ENCODE measurements at regions not wholly inside any gene's neighbourhood (a gene's known extent, or its start where the extent isn't known, plus 50 kb on each side); places are given as distances from the start of the nearest gene placed in this dataset.
"Not testable (repeated sequence)": the region's sequence is repeated elsewhere in the genome, so short reads cannot be mapped to it uniquely, and the experiment has no call there.

- FAIRE-seq, result no peak
Observed at GRCh38 chr13:44129418-44129817, 244.2 kb upstream of the SERP2 start.

DNA sequence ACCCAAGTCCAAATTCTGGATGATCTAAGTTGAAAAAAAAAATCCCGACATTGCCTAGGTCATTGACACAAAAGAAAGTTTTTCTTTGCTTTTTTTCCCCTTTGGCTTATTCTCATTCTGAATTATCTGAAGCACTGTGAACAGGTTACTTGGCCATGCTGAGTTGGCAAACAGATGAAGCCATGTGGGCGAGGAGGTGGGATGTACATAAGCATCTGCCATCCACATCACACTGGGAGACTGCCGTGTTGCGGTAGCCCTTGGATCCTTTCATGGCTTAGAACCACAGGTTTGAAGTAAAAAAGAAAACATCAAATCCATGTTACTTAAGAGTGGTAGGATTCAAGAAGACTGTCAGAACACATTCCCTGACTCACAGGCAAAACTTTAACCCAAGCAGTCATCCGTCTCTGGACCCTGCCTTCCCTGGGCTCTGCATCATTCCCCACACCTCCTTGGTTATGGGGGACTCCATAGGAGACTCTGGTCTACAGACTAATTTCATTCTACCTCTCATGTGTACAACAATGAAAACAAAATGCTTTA lies 242.5 kb upstream of the SERP2 start:
- no peak for FAIRE-seq

- no peak for FAIRE-seq
Observed at GRCh38 chr13:44132710-44133109, 240.9 kb upstream of the SERP2 start.

DNA sequence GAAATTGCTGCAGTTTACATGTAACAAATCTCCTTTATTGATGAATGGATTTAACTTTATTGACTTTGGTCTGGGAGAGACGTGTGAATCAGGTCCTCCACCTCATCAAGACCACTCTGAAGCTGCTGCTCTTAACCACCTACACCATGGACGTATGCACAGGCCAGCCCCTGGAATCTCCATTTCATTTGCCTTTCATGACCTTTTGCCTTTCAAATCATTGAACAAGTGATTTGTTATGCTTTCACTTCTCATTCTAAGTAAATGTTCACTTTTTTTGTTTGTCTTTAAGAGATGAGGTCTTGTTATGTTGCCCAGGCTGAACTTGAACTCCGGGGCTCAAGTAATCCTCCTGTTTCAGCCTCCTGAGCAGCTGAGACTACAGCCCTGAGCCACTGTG lies 240.0 kb upstream of the SERP2 start:
- no peak for FAIRE-seq

DNA sequence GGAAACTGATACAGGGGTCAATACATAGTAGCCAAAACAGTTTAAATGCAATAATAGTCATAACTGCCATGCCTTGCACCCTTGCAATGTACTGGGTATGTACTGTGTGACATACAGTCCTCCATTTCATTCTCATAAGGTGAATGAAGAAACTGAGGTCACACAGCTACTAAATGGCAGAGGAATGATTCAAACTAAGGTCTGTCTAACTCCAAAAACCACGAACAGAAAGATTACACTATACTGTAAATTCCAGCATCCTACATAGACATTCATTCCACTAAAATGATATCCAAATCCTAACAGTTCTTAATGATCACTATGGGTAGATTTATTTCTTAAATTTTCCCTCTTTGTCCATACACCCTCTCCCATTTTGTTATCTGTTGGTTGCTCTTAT lies 238.1 kb upstream of the SERP2 start:
- FAIRE-seq, result no peak

DNA sequence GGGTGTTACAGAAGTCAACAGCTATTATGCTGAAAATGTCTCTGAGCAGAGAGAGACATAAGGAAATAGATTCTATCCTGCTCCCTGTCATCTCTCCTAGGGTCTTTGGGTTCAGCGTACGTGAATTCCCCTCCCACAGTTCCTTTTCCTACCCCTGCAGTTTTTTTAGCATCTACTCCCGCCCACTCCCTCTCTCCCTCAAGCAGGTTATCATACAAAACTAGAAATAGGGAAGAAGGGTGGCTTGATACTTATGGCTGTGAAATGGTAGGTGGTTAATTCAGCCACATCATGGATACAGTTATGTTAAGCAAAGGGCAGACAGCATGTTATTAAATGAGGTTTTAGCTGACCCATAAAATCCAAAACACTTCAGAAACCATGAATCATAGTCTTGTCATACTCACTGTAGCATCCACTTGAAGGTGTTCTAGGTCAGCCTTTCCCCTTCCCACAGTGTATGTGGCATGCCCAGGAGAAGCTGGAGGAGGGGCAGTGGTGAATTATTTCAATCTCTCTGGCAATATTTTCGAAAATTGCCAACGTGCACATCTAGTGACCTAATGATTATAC lies 236.8 kb upstream of the SERP2 start:
- FAIRE-seq, result no peak

DNA sequence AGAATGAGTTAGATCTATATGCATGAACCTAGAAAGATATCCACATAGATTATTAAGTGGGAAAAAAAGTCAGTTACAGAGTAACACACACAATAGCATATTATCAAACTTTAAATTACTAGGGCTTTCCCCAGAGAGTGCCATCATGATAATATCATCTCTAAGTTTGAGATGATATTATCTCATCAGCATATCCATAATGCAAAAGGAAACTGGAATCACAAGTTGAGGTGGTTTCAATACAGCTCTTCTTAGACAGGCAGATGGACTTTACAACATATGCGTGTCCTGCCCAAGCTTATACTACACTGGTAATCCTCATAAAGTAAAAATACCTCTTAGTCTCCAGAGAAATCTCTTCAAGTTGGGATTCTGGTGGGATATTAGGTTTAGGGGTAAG lies 236.2 kb upstream of the SERP2 start:
- no peak for FAIRE-seq

GRCh38 chr13:44140146-44140545 lies 233.5 kb upstream of the SERP2 start:
- no peak for FAIRE-seq

DNA sequence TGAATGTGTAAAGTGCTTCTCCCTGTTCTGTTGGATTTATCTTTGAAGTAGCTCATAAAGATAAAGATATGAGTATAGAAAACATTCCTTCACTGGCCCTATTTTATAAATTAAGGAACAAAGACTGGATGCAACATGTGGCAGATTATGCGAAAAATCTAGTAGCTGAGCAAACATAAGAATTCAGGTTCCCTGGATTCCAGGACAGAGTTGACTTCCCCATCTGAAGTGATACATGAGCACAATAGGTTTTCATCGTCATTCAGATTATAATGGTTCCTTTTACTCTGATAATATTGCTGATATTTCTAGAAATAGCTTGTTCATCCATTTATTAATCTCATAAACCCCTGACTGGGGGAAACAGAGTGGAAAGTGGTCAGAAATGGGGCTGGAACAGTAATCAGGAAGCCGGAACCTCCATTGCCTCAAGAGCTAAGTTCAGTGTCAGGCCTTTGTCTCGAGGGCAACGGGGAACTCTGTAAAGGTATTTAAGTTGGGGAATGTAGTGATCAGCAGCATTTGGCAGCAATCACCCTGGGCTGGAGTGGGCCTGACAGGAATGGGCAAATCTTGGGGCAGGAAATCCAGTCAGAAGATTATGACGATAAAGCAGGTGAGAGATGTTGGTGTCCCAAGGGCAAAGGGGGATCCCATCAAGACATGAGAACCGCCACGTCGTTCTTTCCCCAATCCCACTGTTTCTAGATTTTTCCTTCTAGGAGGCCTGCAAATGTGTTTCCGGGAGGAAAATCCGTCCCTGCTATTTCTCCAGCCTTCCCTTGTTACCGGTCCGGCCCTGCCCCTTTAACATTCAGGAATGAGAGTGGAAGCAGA lies 232.5 kb upstream of the SERP2 start:
- FAIRE-seq, result no peak

GRCh38 chr13:44141725-44142539 lies 231.7 kb upstream of the SERP2 start:
- no peak for FAIRE-seq

DNA sequence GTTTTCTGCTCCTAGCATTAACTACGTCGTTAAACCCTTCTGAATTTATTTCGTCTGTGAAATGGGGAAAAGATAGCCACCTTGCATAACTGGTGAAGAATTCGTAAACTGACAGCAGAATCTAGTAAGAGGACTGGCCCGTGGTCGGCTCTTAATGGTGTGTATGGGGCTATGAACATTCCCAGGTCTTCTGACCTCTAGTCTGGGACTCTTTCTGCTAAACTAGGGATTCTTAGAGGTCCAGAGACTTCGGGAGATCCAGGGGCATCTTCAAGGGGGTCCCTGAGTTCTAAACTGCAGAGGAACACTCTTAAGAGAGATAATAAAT lies 231.1 kb upstream of the SERP2 start:
- no peak for FAIRE-seq

GRCh38 chr13:44142941-44143665 lies 230.5 kb upstream of the SERP2 start:
- no peak for FAIRE-seq

GRCh38 chr13:44146138-44146537 lies 227.5 kb upstream of the SERP2 start:
- no peak for FAIRE-seq

DNA sequence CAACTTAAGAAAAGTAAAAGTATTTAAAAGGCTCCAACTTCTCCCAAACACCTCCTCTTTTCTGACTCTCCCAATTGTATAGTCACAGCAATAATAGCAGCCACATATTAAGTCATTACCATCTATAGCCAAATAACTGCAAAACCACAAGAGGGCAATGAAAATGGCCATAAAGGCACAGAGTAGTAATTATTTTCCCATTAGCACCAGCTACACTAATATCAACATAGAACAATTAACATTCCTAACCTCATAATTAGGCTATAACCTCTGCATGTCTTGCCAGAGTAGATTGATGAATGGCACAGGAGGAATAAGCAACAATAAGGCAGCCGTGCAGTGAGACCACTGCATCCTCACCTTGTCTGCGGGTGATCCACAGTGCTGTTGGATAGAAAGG lies 226.4 kb upstream of the SERP2 start:
- no peak for FAIRE-seq

GRCh38 chr13:44147648-44148047 lies 226.0 kb upstream of the SERP2 start:
- no peak for FAIRE-seq

DNA sequence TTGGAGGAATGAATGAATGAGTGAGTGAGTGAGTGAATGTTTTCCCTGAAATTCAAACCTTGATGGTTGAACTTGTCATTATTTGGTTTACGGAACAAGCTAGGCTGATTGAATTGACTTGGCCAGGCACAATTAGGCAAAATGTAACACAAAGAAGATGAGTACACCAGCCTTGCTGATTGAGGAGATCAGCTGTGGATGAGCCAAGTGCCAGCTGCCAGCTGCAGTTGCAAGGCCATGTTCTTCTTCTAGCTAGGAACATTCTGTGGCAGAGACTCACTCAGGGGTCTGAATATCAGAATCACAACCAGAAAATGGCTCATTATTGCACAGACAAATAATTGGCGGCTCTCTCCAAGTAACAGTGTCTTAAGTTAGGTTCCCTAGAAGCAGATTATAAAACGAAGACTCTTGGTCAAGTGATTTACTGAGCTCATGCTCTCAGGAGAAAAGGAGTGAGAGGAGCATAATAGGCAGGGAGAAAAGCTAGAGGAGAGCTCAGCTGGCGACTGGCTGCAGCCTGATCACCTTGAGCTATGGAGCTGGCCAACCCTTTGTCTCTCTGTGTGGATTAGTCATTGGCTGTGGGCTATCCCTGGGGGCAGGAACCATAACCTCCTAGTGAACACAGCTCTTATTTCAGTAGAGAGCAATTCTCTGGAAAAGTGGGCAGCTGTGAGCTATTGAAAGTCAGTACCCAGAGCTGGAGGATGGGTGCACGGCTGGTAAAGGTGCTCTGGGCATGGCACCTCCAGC lies 225.3 kb upstream of the SERP2 start:
- no peak for FAIRE-seq

- FAIRE-seq, result not testable (repeated sequence)
Observed at GRCh38 chr13:44149231-44149630, 224.4 kb upstream of the SERP2 start.

DNA sequence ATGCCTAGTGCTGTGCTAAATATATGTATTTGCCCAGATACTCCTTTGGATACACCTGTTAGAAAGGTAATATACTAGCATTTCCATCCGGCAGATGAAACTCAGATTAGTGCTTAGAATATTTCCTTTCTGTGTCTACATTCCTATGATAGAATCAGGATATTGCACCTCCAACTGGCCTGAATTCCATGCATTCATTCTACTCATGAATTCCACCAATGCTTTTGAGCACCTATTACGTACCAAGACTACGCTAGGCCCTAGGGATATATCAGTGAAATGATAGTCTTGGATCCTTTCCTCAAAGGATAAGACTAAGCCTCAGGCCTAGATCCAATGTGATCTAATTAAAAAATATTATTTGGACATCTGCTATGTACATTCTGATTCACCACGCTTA lies 223.8 kb upstream of the SERP2 start:
- no peak for FAIRE-seq

GRCh38 chr13:44151474-44151873 lies 222.2 kb upstream of the SERP2 start:
- FAIRE-seq, result no peak

GRCh38 chr13:44153496-44153895 lies 220.1 kb upstream of the SERP2 start:
- no peak for FAIRE-seq

GRCh38 chr13:44155422-44156293 lies 218.0 kb upstream of the SERP2 start:
- FAIRE-seq, result no peak
